Stimulated activated CD4-positive, alpha-beta T cell treated with anti-CD3 and anti-CD28 coated beads, Interleukin-2, amount 100 ng/mL, for 48 hours (primary cell): ENCODE measurements at regions not wholly inside any gene's neighbourhood (a gene's known extent, or its start where the extent isn't known, plus 50 kb on each side); places are given as distances from the start of the nearest gene placed in this dataset.

Experiments used
- DNase-seq, 2 donors: peaks; one replicate each; pipeline ENCODE4 v3.0.0-alpha.2; 2020

GRCh38 chr3:102605153-102605552 lies 170.3 kb downstream of the ZPLD1 start:
- DNase-seq = no peak

GRCh38 chr3:102608875-102609274 lies 174.1 kb downstream of the ZPLD1 start:
- DNase-seq = no peak

- no peak for DNase-seq
Measured at GRCh38 chr3:102614021-102614569, 179.3 kb downstream of the ZPLD1 start.

- no peak for DNase-seq
Measured at GRCh38 chr3:102614585-102614984, 179.8 kb downstream of the ZPLD1 start.

- no peak for DNase-seq
Measured at GRCh38 chr3:102617381-102617780, 182.6 kb downstream of the ZPLD1 start.

GRCh38 chr3:102619361-102619760 lies 184.5 kb downstream of the ZPLD1 start:
- DNase-seq = no peak

GRCh38 chr3:102629943-102630342 lies 195.1 kb downstream of the ZPLD1 start:
- DNase-seq = no peak

- no peak for DNase-seq
Measured at GRCh38 chr3:102630531-102630930, 195.7 kb downstream of the ZPLD1 start.

- DNase-seq = no peak
Measured at GRCh38 chr3:102643546-102643945, 208.7 kb downstream of the ZPLD1 start.

- DNase-seq = no peak
Measured at GRCh38 chr3:102646557-102646956, 211.7 kb downstream of the ZPLD1 start.

GRCh38 chr3:102660653-102661052 lies 225.8 kb downstream of the ZPLD1 start:
- DNase-seq = no peak

- DNase-seq = no peak
Measured at GRCh38 chr3:102661707-102662497, 227.1 kb downstream of the ZPLD1 start.

- no peak for DNase-seq
Measured at GRCh38 chr3:102662498-102662772, 227.6 kb downstream of the ZPLD1 start.

- no peak for DNase-seq
Measured at GRCh38 chr3:102664126-102664525, 229.3 kb downstream of the ZPLD1 start.

GRCh38 chr3:102665183-102665582 lies 230.4 kb downstream of the ZPLD1 start:
- DNase-seq = no peak

GRCh38 chr3:102668247-102668646 lies 233.4 kb downstream of the ZPLD1 start:
- DNase-seq = no peak

- DNase-seq = no peak
Measured at GRCh38 chr3:102670986-102671385, 236.2 kb downstream of the ZPLD1 start.

GRCh38 chr3:102672305-102672704 lies 237.5 kb downstream of the ZPLD1 start:
- DNase-seq = no peak

GRCh38 chr3:102673271-102674115 lies 238.7 kb downstream of the ZPLD1 start:
- DNase-seq = peak; percentile 64 to 65

- DNase-seq = no peak
Measured at GRCh38 chr3:102674284-102674683, 239.5 kb downstream of the ZPLD1 start.

GRCh38 chr3:102676424-102676823 lies 241.6 kb downstream of the ZPLD1 start:
- DNase-seq = no peak

- no peak for DNase-seq
Measured at GRCh38 chr3:102682741-102683140, 247.9 kb downstream of the ZPLD1 start.

- DNase-seq = no peak
Measured at GRCh38 chr3:102686792-102687191, 252.0 kb downstream of the ZPLD1 start.
